CD4-positive, alpha-beta T cell (primary cell): ENCODE measurements at regions not wholly inside any gene's neighbourhood (a gene's known extent, or its start where the extent isn't known, plus 50 kb on each side); places are given as distances from the start of the nearest gene placed in this dataset.

Experiments
- ATAC-seq: fragments of 200-7000 bp; cut with Tn5 transposase; one replicate; pipeline ENCODE4 v1.10.0; 2022; ENCODE audit warnings: mild to moderate bottlenecking; ENCODE audit not compliant: poor library complexity
- CTCF ChIA-PET: fragments of 350-600 bp; sonication (Branson Sonifier 250); formaldehyde crosslinking; loops from one replicate; lab custom pipeline; 2021; ENCODE audit warnings: antibody characterized with exemption, inconsistent platforms; lab: Charles Lee
- POLR2A ChIA-PET: fragments of 350-600 bp; sonication (Branson Sonifier 250); formaldehyde crosslinking; loops from one replicate; lab custom pipeline; 2021; ENCODE audit warnings: antibody characterized with exemption, inconsistent platforms; lab: Charles Lee
- DNase-seq, 14 experiments: peaks; one replicate each; pipeline ENCODE4 v3.0.0-alpha.2; 2013 to 2020; ENCODE audit warnings: mixed read lengths in 2 of 14
- H3K27ac ChIP-seq, 2 donors: one replicate each; pipeline versions ENCODE4 v1.5.1 to v1.7.0; 2013; ENCODE audit warnings: low read length in 2 of 2, low read depth in 1 of 2, mild to moderate bottlenecking in 1 of 2
- H3K27me3 ChIP-seq, 2 experiments: 1 replicate in 1 of 2; 2 replicates in 1 of 2; pipeline versions ENCODE4 v1.6.1 to v1.7.0; 2013; ENCODE audit warnings: low read length in 2 of 2, control low read depth in 1 of 2, mild to moderate bottlenecking in 1 of 2, moderate library complexity in 1 of 2; ENCODE audit not compliant: insufficient read depth in 2 of 2, control insufficient read depth in 1 of 2
- H3K36me3 ChIP-seq: one replicate; pipeline ENCODE4 v1.6.1; 2013; ENCODE audit warnings: low read length, control low read depth; ENCODE audit not compliant: insufficient read depth
- H3K4me1 ChIP-seq: one replicate; pipeline ENCODE4 v1.6.1; 2013; ENCODE audit warnings: low read length, control low read depth; ENCODE audit not compliant: insufficient read depth
- H3K4me3 ChIP-seq: one replicate; pipeline ENCODE4 v1.5.1; 2013; ENCODE audit warnings: mild to moderate bottlenecking, low read length, moderate library complexity
- H3K9me3 ChIP-seq, 2 experiments: 1 replicate in 1 of 2; 2 replicates in 1 of 2; pipeline versions ENCODE4 v1.6.1 to v1.7.0; 2013; ENCODE audit warnings: low read length in 2 of 2, mild to moderate bottlenecking in 2 of 2, control low read depth in 1 of 2, moderate library complexity in 1 of 2; ENCODE audit not compliant: control insufficient read depth in 1 of 2, insufficient read depth in 1 of 2
- H3K27ac Mint-ChIP-seq: one replicate; pipeline ENCODE4 v1.8.0; 2020; ENCODE audit warnings: mixed read lengths
- H3K27me3 Mint-ChIP-seq: one replicate; pipeline ENCODE4 v1.8.0; 2021; ENCODE audit warnings: mixed read lengths
- H3K36me3 Mint-ChIP-seq: one replicate; pipeline ENCODE4 v1.8.0; 2021; ENCODE audit warnings: low read depth, mixed read lengths
- H3K4me1 Mint-ChIP-seq: one replicate; pipeline ENCODE4 v1.8.0; 2021; ENCODE audit warnings: low read depth, mixed read lengths
- H3K4me3 Mint-ChIP-seq: one replicate; pipeline ENCODE4 v1.8.0; 2020; ENCODE audit warnings: mild to moderate bottlenecking, mixed read lengths
- H3K9me3 Mint-ChIP-seq: one replicate; pipeline ENCODE4 v1.8.0; 2020; ENCODE audit warnings: mixed read lengths
- CTCF ChIP-seq: fragments of 200-600 bp; IDR thresholded peaks from one replicate; pipeline ENCODE4 v1.8.0; 2022; ENCODE audit warnings: antibody characterized with exemption, mild to moderate bottlenecking
- intact Hi-C, 2 experiments: fragments of 100-400 bp; cut with DNase I in 1 of 2; cut with micrococcal nuclease in 1 of 2; formaldehyde crosslinking; loops; one replicate each; pipeline versions ENCODE4 v1.15.1 to v1.9.0; 2023 to 2025; cut with DNase I, micrococcal nuclease

- CTCF ChIA-PET = no interaction called here
- Mint-ChIP-seq H3K4me1 (no peaks in the 10 kb centered on the region), H3K4me3 (no peak overlapping the region), H3K9me3 (no peaks in the 10 kb centered on the region), H3K27ac (no peak overlapping the region), H3K36me3 (no peaks in the 10 kb centered on the region), H3K27me3 (peaks cover 14% of the 10 kb centered on the region)
- no peaks in the 10 kb centered on the region for H3K36me3 ChIP-seq
- H3K27me3 ChIP-seq = peaks cover 4 to 9% of the 10 kb centered on the region in 2 experiments
- intact Hi-C loops = no loop called here
- ATAC-seq (no peak), DNase-seq (no peak)
- POLR2A ChIA-PET = no interaction called here
- no peaks in the 10 kb centered on the region for H3K9me3 ChIP-seq
- H3K4me3 ChIP-seq = no peak overlapping the region
- H3K4me1 ChIP-seq = no peaks in the 10 kb centered on the region
- TF ChIP-seq CTCF = no peak
- H3K27ac ChIP-seq = no peak overlapping the region
These were observed 302.8 kb upstream of the FOXQ1 start for GRCh38 chr6:1009103-1009502.

DNA sequence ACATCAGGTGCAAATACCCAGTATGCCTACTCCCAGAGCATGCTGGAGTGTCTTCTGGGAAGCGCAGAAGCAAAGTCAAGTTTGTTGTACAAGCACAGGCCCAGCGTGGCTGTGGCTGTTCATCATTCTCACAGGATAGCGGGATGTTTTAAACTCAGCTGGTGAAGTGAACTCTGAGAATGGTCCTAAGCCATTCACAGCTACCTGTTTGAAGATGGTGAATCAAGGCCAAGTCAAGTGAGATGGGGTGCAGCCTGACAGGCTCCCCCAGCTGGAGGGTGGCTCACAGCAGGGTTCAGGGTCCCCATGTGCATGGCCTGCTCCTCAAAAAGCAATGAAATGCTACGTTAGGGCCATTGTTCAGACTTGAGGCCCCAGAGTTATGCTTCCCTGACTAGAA lies 304.7 kb upstream of the FOXQ1 start:
- Histone ChIP-seq H3K9me3 (peaks cover 0 to 9% of the 10 kb centered on the region in 2 experiments), H3K4me1 (no peaks in the 10 kb centered on the region), H3K27ac (no peak overlapping the region), H3K4me3 (no peak overlapping the region), H3K27me3 (peaks cover 4 to 9% of the 10 kb centered on the region in 2 experiments), H3K36me3 (no peaks in the 10 kb centered on the region)
- DNase-seq (no peak), ATAC-seq (no peak)
- intact Hi-C loops = no loop called here
- no peak for TF ChIP-seq CTCF
- Mint-ChIP-seq H3K9me3 (no peaks in the 10 kb centered on the region), H3K36me3 (no peaks in the 10 kb centered on the region), H3K4me1 (no peaks in the 10 kb centered on the region), H3K4me3 (no peak overlapping the region), H3K27me3 (peaks cover 15% of the 10 kb centered on the region), H3K27ac (no peak overlapping the region)
- ChIA-PET CTCF (no interaction called here), POLR2A (no interaction called here)

- POLR2A ChIA-PET = no interaction called here
- Histone ChIP-seq H3K27ac (no peak overlapping the region), H3K36me3 (no peaks in the 10 kb centered on the region), H3K27me3 (peaks cover 0 to 4% of the 10 kb centered on the region in 2 experiments), H3K4me1 (no peaks in the 10 kb centered on the region), H3K4me3 (no peak overlapping the region), H3K9me3 (peaks cover 0 to 9% of the 10 kb centered on the region in 2 experiments)
- Mint-ChIP-seq H3K27me3 (peaks cover 19% of the 10 kb centered on the region), H3K4me1 (no peaks in the 10 kb centered on the region), H3K27ac (no peak overlapping the region), H3K9me3 (no peaks in the 10 kb centered on the region), H3K36me3 (no peaks in the 10 kb centered on the region), H3K4me3 (no peak overlapping the region)
- no peak for TF ChIP-seq CTCF
- intact Hi-C loops = no loop called here
- no peak for DNase-seq
- no peak for ATAC-seq
- CTCF ChIA-PET = no interaction called here
These were observed 306.8 kb upstream of the FOXQ1 start for GRCh38 chr6:1004885-1005630.
